ENCODE measurements at regions not wholly inside any gene's neighbourhood (a gene's known extent, or its start where the extent isn't known, plus 50 kb on each side); places are given as distances from the start of the nearest gene placed in this dataset.
"Not testable (repeated sequence)": the region's sequence is repeated elsewhere in the genome, so short reads cannot be mapped to it uniquely, and the experiment has no call there.

DNA sequence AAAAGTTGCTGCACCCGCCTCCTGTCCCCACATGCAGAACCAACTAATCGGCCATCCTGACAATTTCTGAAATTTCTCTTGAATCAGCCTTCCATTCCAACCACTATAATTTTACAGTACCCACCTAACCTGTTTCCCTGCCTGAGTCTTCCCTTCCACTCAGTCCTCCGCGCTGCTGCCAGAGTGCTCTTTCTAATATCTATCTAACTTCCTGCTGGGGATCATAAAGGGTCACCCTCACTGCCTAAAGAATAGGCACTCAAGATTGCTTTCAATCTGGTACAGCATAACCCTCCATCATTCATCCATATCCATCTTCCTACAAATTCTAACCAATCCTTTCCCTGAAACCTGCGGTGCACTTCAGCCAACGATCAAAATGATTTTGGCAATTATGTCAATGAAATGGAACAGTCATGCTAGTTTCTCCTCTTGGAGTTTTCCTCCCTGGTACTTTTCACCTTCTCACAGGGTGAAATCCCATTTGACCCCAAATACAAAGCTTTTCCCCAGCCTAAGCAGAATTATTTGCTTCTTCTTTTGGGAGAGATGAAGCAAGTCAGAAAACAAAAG is 117.5 kb upstream of the BEND6 start:
- no peak for DNase-seq

DNA sequence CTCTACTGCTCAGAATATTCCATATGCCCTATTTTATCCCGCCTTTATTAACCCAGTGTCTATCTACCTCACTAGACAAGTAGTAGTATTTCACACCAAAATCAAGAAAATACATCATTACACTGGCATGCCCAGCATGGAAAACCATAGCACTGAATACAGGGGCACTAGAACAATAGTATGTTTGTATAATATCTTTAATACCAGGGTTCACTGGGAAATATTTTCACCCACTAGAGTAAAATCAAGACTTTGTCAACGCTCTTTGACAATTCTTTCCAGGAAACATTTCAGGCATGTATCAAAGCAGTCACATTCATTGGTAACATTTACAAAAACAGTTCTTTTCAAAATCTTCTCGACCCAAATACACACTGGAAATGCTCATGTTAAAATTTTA is 119.3 kb upstream of the BEND6 start:
- DNase-seq, result no peak

DNA sequence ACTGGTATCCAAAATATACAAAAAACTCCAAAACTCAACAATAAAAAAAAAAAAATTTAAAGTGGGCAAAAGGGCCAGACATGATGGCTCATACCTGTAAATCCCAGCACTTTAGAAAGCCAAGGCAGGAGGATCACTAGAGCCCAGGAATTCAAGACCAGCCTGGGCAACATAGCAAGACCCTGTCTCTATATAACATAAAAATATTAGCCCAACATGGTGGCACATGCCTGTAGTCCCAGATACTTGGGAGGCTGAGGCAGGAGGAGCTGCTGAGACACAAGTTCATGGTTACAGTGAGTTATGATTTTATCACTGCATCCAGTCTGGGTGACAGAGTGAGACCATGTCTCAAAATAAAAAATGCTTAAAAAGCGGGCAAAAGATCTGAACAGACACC is 121.0 kb upstream of the BEND6 start:
- no peak for DNase-seq

DNA sequence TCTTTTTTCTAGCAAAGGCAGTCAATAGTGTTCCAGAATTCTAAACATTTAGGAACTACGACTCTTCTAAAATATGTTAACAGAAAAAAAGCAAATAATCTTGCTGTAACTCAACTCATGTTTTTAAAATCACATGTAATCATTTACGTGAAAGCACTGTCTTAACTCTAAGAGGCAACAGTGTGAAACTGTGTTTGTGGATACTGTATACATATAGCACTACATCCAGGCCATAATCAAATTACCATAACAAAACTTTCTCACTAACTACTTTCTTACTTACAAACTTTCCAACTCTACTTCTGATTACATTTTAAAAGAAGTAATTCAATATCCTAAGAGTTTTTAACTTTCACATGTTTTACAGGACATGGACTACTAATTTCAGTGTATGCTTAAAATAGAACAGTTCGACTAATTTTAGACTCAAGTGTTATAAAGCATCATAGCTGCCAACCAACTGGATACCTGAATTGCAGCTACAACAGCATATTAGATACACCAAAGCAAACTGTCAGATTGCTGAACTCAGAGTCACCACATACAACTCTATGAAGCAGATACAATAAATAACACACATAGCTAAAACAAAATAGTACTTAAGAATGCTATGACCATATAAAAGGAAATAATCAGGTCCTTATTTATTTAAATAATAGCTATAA is 121.6 kb upstream of the BEND6 start:
- no peak for DNase-seq

DNA sequence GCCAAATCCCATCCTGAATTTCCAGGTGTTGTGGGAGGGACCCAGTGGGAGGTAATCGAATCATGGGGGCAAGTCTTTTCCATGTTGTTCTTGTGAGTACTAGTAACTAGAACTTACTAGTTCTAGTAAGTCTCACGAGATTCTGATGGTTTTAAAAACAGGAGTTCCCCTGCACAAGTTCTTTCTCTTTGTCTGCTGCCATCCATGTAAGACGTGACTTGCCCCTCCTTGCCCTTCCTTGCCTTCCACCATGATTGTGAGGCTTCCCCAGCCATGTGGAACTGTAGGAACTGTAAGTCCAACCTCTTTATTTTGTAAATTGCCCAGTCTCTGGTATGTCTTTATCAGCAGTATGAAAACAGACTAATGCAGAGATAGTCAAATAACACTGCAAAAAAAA is 122.7 kb upstream of the BEND6 start:
- no peak for DNase-seq

DNA sequence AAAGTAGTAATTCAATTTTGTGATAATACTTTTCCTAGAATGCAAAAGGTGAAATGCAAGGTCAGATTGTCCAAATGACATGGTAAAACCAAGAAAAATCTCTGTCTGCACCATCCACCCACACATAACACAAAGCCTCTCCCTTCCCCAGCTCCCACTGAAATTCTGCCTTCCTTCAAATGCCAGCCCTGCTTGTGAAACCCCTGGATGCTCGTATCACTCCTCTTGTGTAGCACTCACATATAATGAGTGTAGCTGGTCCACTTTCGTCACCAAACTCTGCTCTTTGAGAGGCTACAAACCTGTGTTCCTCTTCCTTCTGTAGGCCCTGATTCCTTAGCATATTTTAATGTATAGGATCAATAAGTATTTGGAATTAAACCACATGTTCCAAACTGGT is 123.6 kb upstream of the BEND6 start:
- no peak for DNase-seq

DNA sequence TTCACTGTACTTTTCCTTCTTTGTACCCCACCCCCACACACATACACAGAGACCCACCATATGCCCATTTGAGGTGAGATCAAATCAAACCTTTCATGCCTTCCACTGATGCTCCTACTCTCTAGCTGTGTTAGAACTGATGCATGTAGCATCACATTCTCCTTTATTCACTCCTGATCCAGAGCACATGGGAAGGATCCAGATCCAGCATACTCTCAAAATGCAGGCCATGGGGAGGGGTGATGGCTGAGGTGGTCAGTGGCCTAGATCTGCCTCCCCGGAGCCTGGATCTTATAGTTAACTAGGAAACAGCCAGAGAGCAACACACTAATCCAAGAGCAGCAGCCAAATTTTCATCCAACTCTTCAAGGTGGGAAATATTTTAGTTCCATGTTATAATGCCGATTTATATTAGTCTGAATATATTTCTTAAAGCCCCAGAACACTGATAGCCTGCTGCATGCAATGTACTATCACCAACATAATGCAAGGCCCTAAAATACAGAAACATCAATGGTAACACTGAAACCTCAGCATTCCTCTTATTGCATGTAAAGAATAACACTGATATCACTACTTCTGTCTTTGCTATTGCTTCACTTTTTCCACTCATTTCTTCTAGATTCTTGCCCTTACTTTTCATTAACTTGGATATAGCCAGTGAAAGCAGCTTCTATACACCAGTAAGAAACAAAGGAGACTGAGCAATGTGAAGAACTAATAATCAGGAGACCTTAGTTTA is 126.8 kb upstream of the BEND6 start:
- no peak for DNase-seq

DNA sequence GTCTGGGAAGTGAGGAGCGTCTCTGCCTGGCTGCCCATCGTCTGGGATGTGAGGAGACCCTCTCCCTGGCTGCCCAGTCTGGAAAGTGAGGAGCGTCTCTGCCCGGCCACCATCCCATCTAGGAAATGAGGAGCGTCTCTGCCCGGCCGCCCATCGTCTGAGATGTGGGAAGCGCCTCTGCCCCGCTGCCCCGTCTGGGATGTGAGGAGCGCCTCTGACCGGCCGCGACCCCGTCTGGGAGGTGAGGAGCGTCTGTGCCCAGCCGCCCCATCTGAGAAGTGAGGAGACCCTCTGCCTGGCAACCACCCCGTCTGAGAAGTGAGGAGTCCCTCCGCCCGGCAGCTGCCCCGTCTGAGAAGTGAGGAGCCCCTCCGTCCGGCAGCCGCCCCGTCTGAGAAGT is 130.5 kb upstream of the BEND6 start:
- DNase-seq, result not testable (repeated sequence)

DNA sequence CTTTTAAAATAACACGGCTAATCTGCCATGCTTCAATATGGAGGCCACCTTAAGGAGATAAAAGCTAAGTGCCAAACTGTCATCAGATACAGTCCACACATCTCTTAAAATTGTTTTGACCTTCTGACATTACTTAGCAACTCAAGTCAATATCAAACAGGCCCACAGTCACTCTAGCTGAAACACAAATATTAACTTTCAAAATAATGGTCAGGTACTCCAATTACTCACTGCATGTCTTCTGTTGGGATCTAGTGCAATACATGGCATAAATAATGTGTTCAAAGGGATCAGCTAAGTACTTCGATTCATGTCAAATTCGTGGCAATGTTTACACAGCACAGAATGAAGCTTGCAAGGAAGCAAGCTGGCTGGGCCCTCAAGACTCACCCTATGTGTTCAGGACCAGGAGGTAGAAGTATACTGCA is 133.9 kb upstream of the BEND6 start:
- DNase-seq, result no peak

DNA sequence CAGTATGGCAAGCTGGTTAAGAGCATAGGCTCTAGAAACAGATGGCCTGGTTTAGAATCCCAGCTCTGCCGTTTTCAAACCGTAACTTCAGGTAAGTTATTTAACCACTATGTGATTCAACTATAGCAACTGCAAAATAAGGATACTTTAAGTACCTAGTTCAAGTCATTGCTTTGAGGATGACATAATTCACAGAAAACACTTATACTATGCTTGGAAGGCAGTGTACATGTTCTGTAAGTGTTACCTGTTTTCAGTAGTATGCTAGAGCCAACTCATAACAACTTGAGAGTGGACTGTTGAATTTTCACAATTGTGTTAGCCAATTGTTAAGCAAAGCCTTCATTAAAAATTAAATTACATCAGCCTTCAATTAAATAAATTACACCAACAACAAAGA is 134.8 kb upstream of the BEND6 start:
- no peak for DNase-seq

DNA sequence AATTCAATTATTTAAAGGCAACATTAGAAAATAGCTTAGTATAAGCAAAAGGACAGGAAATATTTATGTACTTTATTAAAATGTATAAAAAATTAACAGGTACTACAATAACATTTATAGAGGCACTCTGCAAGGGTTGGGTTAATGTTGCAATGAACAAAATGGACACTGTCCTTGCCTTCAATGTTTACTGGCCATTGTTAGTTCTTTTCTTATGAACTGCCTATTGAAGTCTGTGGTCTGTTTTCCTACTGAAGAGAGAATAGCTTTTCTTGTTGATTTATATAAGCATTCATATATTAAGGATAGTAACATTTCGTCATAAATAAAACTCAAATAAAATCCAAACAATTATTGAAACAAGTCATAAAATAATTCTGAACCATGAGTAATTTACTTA is 135.3 kb upstream of the BEND6 start:
- no peak for DNase-seq

DNA sequence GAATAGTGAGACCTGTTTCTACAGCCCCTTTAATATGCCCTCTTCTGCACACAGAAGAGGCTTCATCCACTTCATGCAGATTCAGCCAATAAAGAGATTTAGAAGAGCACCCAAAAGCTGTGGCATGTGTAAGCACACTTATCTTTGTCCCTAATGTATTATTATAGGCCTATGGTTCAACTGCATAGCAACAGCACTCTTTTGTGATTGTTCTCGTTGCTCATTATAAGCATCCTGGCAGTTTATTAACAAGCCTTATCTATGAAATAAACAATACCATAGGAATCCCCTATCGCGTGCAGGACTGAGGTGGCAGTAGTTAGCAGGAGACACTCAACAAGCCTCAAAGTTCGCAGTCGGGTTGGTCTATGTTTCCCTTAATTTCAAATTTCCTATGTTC is 138.5 kb upstream of the BEND6 start:
- DNase-seq, result no peak

DNA sequence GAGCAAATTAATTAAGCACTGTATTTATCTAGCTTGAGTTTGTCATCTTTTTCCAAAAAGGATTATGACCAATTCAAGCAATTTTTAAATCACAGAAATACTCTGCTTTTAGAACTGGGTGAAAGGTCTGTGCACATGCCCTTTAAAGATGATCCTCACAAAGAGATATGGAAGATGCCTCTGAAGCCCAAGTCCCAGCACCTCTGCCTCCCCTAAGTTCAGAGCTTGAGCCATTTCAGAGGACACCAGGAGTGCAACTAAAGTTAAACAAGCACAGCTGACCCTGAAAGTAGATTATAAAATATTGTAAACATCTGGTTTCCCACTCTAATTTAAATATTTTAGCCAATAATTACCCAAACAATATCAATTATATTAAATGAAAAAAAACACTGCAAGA is 139.5 kb upstream of the BEND6 start:
- no peak for DNase-seq

DNA sequence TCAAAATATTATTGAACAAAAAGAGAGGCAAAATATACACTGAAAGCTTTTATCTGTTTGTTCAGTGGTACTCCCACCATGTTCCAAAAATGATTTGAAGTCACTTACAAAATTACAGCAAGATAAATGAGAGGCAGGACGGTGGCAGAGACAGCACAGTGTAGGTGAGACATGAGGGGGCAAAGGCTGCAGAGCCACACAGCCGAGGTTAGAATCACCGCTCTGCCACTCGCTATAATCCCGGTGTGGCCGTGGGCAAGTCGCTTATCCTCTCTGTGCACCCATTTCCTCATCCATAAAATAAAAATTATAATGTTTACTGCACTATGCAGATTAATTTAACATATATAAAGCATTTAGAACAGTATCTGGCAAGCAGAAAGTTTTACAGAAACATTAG is 140.1 kb upstream of the BEND6 start:
- DNase-seq, result no peak

DNA sequence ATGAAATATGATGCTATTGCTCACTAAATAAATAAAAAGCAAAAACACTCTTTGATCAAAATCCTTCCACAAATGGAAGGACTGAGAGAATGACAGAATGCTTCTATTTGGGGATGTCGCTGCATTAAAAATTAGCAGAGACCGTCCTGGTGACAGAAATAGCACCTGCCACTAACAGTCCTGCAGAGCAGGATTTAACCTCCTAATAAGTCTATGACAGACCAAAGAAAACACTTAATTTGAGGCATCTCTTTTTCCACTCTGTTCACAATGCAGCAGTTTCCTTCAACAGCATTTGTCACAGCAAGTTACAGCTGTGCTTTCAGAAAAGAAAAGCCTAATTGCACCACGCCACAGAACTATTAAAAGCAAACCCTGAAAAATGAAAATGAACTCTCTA is 140.6 kb upstream of the BEND6 start:
- no peak for DNase-seq

DNA sequence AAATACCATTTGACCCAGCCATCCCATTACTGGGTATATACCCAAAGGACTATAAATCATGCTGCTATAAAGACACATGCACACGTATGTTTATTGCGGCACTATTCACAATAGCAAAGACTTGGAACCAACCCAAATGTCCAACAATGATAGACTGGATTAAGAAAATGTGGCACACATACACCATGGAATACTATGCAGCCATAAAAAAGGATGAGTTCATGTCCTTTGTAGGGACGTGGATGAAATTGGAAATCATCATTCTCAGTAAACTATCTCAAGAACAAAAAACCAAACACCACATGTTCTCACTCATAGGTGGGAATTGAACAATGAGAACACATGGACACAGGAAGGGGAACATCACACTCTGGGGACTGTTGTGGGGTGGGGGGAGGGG is 142.1 kb upstream of the BEND6 start:
- not testable (repeated sequence) for DNase-seq

DNA sequence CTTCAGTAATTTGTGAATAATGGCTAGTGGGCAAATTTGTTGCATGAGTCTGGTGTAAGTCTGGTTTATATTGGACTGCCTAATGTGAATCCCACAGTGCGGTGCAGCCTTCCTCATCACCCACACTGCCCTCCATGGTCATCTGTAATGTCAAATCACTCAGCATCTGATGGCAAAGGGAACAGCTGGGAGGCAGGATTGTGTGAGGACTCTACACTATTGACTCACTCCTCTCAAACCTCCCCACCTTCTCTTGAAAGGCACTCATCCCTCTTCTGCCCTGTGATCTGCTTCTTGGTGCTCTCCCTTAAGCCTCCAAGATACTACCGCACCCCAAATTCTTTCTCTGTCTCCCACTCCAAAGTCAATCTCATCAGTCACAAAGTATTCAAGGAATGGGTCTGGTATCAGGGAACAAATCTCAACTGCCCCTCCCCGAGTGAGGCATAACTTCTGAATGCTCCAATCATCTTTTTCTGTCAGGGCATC is 146.0 kb upstream of the BEND6 start:
- DNase-seq, result no peak

DNA sequence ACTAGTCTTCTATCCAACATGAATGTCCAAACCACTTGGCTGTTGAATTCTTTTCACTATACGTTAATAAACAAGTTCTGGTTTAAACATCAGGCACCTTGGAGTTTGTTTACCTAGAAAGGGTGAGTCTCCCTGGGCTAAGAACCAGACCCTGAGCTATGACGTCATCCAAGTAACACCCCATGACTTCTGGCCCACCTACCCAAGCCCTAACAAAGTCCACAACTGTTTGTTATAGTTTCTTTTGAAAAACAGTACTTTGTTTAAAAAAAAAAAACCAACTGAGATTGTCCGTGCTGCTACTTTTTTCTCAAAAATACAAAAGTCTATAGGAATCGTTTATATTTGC is 146.9 kb upstream of the BEND6 start:
- DNase-seq, result no peak

DNA sequence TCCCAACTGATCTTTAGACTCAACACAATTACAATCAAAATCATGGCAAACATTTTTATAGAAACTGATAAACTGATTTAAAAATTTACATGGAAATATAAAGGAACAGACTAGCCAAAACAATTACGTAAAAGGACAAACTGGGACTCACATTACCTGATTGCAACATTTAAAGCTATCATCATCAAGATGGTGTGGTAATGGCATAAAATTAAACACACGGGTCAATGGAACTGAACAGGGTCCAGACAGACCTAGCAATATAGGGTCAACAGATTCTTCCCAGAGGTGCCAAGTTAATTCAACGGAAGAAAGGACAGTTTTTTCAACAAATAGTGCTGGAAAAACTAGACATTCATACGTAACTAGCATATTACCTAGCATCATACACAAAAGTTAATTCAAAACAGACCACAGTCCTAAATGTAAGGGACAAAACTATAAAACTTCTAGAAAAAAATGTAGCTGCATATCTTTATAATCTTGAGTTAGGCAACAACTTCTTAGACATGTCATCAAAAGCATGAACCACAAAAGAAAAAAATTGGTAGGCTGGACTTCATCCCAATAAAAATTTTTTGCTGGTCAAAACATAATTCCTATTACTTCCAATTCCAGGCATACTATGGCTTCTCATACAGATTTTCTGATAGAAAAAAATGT is 147.4 kb upstream of the BEND6 start:
- no peak for DNase-seq

DNA sequence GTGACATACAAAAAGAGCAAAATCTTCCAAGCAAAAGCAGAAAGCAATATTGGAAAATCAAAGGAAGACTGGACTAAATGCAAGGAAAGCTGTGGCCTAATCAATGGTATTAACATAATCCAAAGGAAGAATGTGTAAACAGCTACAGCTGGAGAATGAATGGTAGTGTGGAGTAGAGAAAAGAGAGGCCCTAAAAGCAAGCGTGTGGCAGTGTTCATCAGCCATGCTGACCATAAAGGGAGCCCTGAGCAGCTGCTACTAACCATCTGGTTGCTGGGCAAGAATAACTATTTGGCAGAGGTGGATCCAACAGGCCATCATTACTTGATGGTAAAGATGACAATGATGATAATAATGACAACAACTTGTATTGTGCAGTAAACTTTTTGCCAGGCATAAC is 148.5 kb upstream of the BEND6 start:
- no peak for DNase-seq

DNA sequence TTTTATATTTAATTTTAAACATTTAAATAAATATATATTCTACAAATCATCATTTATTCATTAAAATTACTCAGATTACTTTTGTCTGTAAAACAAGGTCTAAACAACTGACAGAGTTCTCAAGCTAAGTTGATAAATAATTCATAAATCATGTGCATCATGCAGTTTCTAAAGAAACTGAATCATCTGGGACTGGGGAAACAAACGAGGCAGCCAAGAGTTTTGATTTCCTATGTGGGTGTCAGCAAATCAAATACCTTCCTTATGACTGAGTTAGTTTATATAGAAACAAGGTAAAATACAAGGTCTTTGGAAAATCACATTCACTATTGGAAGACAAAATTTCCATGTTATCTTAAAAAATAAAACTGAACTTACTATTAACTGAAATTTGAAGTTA is 149.9 kb upstream of the BEND6 start:
- no peak for DNase-seq

DNA sequence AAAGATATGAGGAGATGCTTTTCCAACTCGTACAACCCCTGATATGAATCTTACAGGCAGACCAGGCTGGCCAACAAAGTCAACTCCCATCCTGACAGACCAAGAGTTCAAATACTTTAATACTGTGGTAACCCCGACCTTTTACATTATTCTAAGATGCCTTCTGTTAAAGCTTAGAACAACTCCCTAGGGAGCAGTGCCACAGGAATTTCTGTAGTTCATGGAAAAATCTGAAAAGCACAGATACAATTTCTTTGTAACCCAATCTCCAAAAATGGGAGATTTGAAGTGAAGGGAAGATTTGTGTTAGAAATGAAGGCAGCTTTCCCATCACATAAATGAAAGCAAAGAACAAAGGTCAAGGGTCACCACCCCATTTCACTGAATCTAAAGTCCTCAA is 151.3 kb upstream of the BEND6 start:
- DNase-seq, result no peak

DNA sequence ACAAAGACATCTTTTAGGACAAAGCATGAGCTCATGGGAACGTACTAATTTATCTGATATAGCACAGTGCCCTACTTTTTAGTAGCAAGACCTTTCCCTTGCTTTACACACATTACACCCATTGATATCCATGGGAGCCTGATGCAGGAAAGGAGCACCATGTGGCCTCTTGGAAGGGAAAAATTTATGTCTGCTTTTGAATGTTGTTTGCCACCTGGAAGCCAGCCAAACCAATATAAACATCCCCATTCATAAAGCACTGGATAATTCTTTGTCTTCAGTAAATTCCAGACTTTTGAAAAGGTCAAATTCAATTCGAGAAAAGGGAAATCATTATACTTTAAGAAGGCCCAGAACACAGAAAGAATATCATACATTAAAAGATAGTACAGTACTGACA is 152.3 kb upstream of the BEND6 start:
- DNase-seq, result peak; percentile 36

DNA sequence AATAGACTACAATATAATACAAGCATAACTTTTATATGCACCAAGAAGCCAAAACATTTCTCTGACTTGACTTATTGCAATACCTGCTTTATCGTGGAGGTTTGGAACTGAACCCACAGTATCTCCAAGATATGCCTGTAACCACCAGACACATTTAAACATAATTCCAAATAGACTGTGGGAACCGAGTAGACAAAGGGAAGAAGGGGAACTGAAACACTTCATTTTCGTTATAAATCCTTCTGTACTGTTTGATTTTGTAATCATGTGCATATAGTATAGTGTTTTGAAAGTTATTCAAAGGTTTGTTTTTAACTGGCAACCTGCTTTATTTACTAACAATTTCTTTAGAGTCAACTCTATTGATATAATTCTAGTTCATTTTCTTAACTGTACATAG is 154.9 kb upstream of the BEND6 start:
- DNase-seq, result no peak

All from NCI-H2029 treated with DMSO at 0.1 percent for 48 hours (cell line).